HUES48 (cell line): ENCODE measurements at regions not wholly inside any gene's neighbourhood (a gene's known extent, or its start where the extent isn't known, plus 50 kb on each side); places are given as distances from the start of the nearest gene placed in this dataset.
A peak's percentile ranks its signal among the peaks of the same experiment; 100 is the strongest.

Experiments
- H3K27ac ChIP-seq: one replicate; pipeline ENCODE4 v1.7.0; 2013; ENCODE audit warnings: low read depth, low read length, inconsistent platforms
- H3K27me3 ChIP-seq: 2 replicates; pipeline ENCODE4 v1.6.1; 2013; ENCODE audit warnings: mild to moderate bottlenecking, low read length; ENCODE audit not compliant: control insufficient read depth, insufficient read depth
- H3K36me3 ChIP-seq: 2 replicates; pipeline ENCODE4 v1.6.1; 2013; ENCODE audit warnings: low read length; ENCODE audit not compliant: control insufficient read depth, insufficient read depth
- H3K4me1 ChIP-seq: 2 replicates; pipeline ENCODE4 v1.6.1; 2013; ENCODE audit warnings: mild to moderate bottlenecking, low read length; ENCODE audit not compliant: control insufficient read depth, insufficient read depth
- H3K4me3 ChIP-seq: 2 replicates; pipeline ENCODE4 v1.5.1; 2013; ENCODE audit warnings: mild to moderate bottlenecking, low read depth, low read length
- H3K9ac ChIP-seq: 2 replicates; pipeline ENCODE4 v1.6.1; 2013; ENCODE audit warnings: mild to moderate bottlenecking, low read depth, low read length, moderate library complexity
- H3K9me3 ChIP-seq: 2 replicates; pipeline ENCODE4 v1.6.1; 2013; ENCODE audit warnings: low read length; ENCODE audit not compliant: control insufficient read depth, insufficient read depth

DNA sequence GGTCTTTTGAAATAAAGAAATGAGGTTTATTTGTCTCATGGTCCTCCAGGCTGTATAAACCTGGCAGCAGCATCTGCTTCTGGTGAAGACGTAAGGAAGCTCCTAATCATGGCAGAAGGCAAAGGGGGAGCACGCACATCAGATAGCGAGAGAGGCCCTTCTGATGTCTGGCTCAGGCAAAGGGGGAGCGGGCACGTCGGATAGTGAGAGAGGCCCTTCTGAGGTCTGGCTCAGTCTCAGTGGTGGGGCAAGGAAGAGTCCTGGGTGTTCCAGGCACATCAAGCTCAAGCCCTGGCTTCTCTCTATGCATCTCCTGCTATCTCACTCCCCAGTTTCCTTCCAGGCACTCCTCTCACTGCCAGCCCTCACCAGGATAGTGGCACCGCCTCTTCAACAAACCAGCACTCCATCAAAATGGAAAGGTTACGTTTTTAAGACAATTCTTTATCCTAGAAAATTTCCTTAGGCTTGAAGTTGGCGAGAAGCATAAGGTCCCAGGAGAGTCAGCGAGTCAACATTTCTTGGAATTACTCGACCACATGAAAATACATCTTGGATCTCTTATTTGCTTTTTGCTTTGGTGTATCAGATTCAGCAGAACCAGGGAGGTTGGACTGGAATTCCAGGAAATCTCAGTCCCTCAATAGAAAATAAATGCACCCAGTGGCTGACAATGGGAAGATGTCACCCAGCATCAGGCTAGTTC, 189.6 kb upstream of the TMEM132C start:
- no peaks in the 10 kb centered on the region for H3K36me3 ChIP-seq
- no peaks in the 10 kb centered on the region for H3K27me3 ChIP-seq
- H3K4me3 ChIP-seq: no peak overlapping the region
- H3K9me3 ChIP-seq: no peaks in the 10 kb centered on the region
- H3K4me1 ChIP-seq: peaks cover 8% of the 10 kb centered on the region
- no peak overlapping the region for H3K9ac ChIP-seq
- H3K27ac ChIP-seq: no peak overlapping the region

GRCh38 chr12:128077917-128078298, 189.1 kb upstream of the TMEM132C start:
- Histone ChIP-seq H3K4me1 (peaks cover 8% of the 10 kb centered on the region), H3K9ac (no peak overlapping the region), H3K4me3 (no peak overlapping the region), H3K27me3 (no peaks in the 10 kb centered on the region), H3K27ac (no peak overlapping the region), H3K36me3 (no peaks in the 10 kb centered on the region), H3K9me3 (no peaks in the 10 kb centered on the region)

DNA sequence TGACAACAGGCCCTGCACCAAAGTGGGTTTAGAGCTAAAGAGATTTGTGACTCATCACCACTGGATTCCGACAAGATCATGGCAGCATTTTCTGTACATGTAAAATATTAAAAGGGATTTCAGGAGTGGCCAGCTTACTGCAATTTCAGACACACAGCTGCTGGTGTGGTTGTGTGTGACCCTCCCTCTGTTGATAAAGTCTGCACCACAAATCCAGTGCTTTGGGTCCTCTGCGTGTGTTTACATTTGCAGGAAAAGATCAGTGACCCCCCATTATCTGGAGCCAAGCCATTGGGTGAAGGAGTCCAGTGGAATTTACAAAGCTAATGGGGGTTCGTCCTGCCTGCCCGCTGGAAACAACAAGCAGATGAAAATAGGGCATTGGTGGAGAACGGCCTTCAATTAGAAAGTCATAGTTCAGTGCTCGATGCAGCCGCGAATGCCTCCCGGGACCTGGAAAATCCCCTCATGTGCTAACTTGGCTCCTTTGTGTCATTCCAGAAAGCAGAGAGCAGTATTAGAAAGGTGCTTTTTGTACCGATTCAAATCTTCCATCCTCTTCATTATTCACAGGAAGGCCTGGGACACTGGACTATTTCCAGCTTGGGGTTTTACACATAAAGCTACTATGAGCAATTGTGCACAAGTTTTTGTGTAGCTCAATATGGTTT, 188.5 kb upstream of the TMEM132C start:
- no peaks in the 10 kb centered on the region for H3K9me3 ChIP-seq
- H3K9ac ChIP-seq: no peak overlapping the region
- H3K4me3 ChIP-seq: no peak overlapping the region
- H3K36me3 ChIP-seq: no peaks in the 10 kb centered on the region
- H3K27me3 ChIP-seq: no peaks in the 10 kb centered on the region
- peaks cover 8% of the 10 kb centered on the region for H3K4me1 ChIP-seq
- peak overlapping the region; percentile 43 for H3K27ac ChIP-seq

GRCh38 chr12:128079446-128079845, 187.5 kb upstream of the TMEM132C start:
- Histone ChIP-seq H3K36me3 (no peaks in the 10 kb centered on the region), H3K27me3 (no peaks in the 10 kb centered on the region), H3K9ac (no peak overlapping the region), H3K4me3 (no peak overlapping the region), H3K4me1 (peaks cover 8% of the 10 kb centered on the region), H3K9me3 (no peaks in the 10 kb centered on the region), H3K27ac (no peak overlapping the region)

DNA sequence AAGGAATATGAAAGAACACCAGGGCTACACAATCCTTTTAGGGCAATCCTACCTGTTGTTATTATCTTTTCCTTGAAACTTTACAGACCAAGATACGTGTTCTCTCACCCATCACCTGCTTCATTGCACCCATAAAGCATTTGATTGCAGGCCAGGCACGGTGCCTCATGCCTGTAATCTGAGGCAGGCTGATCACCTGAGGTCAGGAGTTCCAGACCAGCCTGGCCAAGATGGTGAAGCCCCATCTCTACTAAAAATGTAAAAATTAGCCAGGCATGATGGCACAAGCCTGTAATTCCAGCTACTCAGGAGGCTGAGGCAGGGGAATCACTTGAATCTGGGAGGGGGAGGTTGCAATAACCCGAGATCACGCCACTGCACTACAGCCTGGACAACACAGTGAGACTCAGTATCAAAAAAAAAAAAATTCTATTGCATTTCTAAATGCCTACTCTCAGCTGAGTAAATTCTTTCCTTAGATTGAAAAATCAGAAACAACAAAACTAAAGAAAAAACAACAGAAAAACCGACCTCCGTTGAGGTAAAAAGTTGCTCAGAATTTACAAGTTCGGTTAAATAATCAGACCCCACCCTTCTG, 183.7 kb upstream of the TMEM132C start:
- Histone ChIP-seq H3K9ac (no peak overlapping the region), H3K9me3 (no peaks in the 10 kb centered on the region), H3K4me3 (no peak overlapping the region), H3K27ac (no peak overlapping the region), H3K4me1 (peaks cover 6% of the 10 kb centered on the region), H3K36me3 (no peaks in the 10 kb centered on the region), H3K27me3 (no peaks in the 10 kb centered on the region)

DNA sequence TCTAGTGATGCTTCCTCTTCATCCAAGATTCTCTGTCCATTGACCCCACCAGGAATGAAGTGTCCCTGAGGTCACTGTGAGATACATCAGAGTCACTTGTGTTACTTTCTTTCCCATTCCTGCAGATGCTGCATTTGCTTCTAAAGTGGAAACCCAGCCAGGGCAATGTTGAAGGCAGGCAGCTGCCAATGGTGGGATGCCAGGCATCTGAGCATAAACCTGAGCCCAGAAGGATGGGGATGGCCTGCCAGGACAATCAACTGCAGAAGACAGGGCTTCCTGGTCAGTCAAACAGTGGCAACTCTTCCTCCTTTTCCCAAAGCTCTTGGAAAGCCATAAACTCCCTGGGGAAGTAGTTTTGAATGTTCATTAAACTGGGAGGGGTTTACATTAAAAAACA, 178.0 kb upstream of the TMEM132C start:
- no peak overlapping the region for H3K27ac ChIP-seq
- no peak overlapping the region for H3K4me3 ChIP-seq
- no peak overlapping the region for H3K9ac ChIP-seq
- no peaks in the 10 kb centered on the region for H3K36me3 ChIP-seq
- no peaks in the 10 kb centered on the region for H3K27me3 ChIP-seq
- H3K9me3 ChIP-seq: no peaks in the 10 kb centered on the region
- H3K4me1 ChIP-seq: 0 out of 2 replicates have a peak, but pooled peaks cover 9% of the 10 kb centered on the region

- Histone ChIP-seq H3K27ac (no peak overlapping the region), H3K4me1 (0 out of 2 replicates have a peak, but pooled peaks cover 9% of the 10 kb centered on the region), H3K9ac (no peak overlapping the region), H3K27me3 (no peaks in the 10 kb centered on the region), H3K9me3 (no peaks in the 10 kb centered on the region), H3K36me3 (no peaks in the 10 kb centered on the region), H3K4me3 (no peak overlapping the region)
These were observed 177.0 kb upstream of the TMEM132C start for GRCh38 chr12:128089961-128090360.

DNA sequence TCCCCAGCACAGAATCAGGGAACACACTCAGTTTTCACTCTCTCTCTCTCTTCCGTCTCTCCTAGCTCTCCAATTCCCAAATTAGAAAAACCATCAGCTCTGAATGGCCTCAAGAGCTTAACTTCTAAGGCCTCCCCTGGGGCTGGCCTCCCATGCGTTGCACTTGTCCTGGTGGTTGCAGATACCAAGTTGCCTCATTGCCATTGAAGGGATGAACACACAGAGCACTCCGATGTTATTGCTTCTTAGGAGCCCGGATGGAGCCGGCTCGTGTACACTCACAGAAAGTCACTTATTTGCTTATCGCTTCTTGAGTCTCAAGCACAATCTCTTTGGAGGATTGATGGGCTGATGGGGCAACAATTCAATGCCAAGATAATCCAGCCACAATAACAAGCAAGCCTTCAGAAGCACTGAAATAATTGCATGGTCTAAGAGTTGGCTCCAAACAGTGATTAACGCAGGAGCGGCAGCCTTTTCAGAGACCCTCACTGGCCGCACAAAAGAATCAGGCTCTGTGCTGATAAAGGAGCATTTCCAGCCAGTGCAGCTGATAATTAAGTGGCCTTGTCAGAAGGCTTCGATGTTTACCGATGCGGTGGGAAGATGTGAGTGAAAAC, 175.8 kb upstream of the TMEM132C start:
- no peaks in the 10 kb centered on the region for H3K27me3 ChIP-seq
- no peak overlapping the region for H3K9ac ChIP-seq
- H3K36me3 ChIP-seq: no peaks in the 10 kb centered on the region
- H3K4me1 ChIP-seq: 0 out of 2 replicates have a peak, but pooled peaks cover 9% of the 10 kb centered on the region
- no peak overlapping the region for H3K4me3 ChIP-seq
- H3K27ac ChIP-seq: no peak overlapping the region
- H3K9me3 ChIP-seq: no peaks in the 10 kb centered on the region

- no peaks in the 10 kb centered on the region for H3K27me3 ChIP-seq
- H3K4me3 ChIP-seq: no peak overlapping the region
- no peak overlapping the region for H3K9ac ChIP-seq
- H3K9me3 ChIP-seq: no peaks in the 10 kb centered on the region
- H3K4me1 ChIP-seq: 0 out of 2 replicates have a peak, but pooled peaks cover 9% of the 10 kb centered on the region
- no peak overlapping the region for H3K27ac ChIP-seq
- H3K36me3 ChIP-seq: no peaks in the 10 kb centered on the region
These were observed 175.0 kb upstream of the TMEM132C start for GRCh38 chr12:128091951-128092382.

DNA sequence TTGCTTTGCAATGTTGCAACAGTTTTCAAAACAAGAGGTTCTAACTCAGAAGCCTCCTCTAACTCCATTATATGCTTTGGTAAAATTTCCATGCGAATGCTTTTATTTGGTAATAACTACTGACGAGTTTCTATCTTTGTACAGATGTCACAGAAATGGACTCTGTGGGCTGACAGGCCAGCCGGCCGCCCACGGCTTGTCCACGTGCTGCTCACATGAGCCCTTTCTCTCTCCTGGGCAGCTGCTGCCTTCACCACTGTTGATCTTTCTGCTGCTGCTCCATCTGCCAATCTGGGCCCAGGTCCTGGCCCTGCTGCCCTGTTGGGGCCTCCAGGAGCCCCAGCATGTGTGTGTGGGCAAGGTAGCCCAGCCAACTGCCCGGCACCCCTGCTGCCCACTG, 168.2 kb upstream of the TMEM132C start:
- Histone ChIP-seq H3K9ac (no peak overlapping the region), H3K9me3 (no peaks in the 10 kb centered on the region), H3K27ac (no peak overlapping the region), H3K4me1 (no peaks in the 10 kb centered on the region), H3K36me3 (no peaks in the 10 kb centered on the region), H3K4me3 (no peak overlapping the region), H3K27me3 (no peaks in the 10 kb centered on the region)

- Histone ChIP-seq H3K9me3 (no peaks in the 10 kb centered on the region), H3K4me3 (no peak overlapping the region), H3K27me3 (no peaks in the 10 kb centered on the region), H3K4me1 (no peaks in the 10 kb centered on the region), H3K27ac (no peak overlapping the region), H3K36me3 (no peaks in the 10 kb centered on the region), H3K9ac (no peak overlapping the region)
These were observed 163.8 kb upstream of the TMEM132C start for GRCh38 chr12:128103152-128103551.
